Astrocyte (in vitro differentiated cells and primary cell): ENCODE measurements at regions not wholly inside any gene's neighbourhood (a gene's known extent, or its start where the extent isn't known, plus 50 kb on each side); places are given as distances from the start of the nearest gene placed in this dataset.

ENCODE experiments used
- DNase-seq: peaks from one replicate; pipeline ENCODE4 v3.0.0-alpha.2; 2010; ENCODE audit warnings: low read depth
- FAIRE-seq: peaks from 2 replicates; lab custom pipeline; 2011; peaks lifted over from hg19 to GRCh38; lab: Jason Lieb, UNC
- H2AFZ ChIP-seq: 2 replicates; pipeline ENCODE4 v1.6.0; 2012; ENCODE audit warnings: low read depth, low read length, inconsistent platforms
- H3K27ac ChIP-seq: 2 replicates; pipeline ENCODE4 v1.5.1; 2011; ENCODE audit warnings: low read depth, low read length, inconsistent platforms
- H3K27me3 ChIP-seq: 2 replicates; pipeline ENCODE4 v1.6.0; 2011; ENCODE audit warnings: low read length, inconsistent platforms; ENCODE audit not compliant: insufficient read depth
- H3K36me3 ChIP-seq: 2 replicates; pipeline ENCODE4 v1.5.1; 2011; ENCODE audit warnings: low read length, inconsistent platforms; ENCODE audit not compliant: insufficient read depth
- H3K4me1 ChIP-seq: 2 replicates; pipeline ENCODE4 v1.5.1; 2011; ENCODE audit warnings: low read length, inconsistent platforms; ENCODE audit not compliant: insufficient read depth
- H3K4me2 ChIP-seq: 2 replicates; pipeline ENCODE4 v1.6.0; 2012; ENCODE audit warnings: low read length, inconsistent platforms
- H3K4me3 ChIP-seq: 2 replicates; pipeline ENCODE4 v1.5.1; 2011; ENCODE audit warnings: low read depth, mild to moderate bottlenecking, low read length, inconsistent platforms; ENCODE audit not compliant: insufficient read depth
- H3K79me2 ChIP-seq: 2 replicates; pipeline ENCODE4 v1.6.0; 2012; ENCODE audit warnings: mild to moderate bottlenecking, low read length, inconsistent platforms; ENCODE audit not compliant: insufficient read depth
- H3K9ac ChIP-seq: 2 replicates; pipeline ENCODE4 v1.6.0; 2012; ENCODE audit warnings: mild to moderate bottlenecking, low read length, inconsistent platforms
- H3K9me3 ChIP-seq: 2 replicates; pipeline ENCODE4 v1.5.1; 2012; ENCODE audit warnings: low read depth, mild to moderate bottlenecking, low read length, inconsistent platforms; ENCODE audit not compliant: insufficient read depth
- H4K20me1 ChIP-seq: 2 replicates; pipeline ENCODE4 v1.6.0; 2012; ENCODE audit warnings: low read length, inconsistent platforms; ENCODE audit not compliant: insufficient read depth
- H3K27ac Mint-ChIP-seq: one replicate; pipeline ENCODE4 v1.8.0; 2021; ENCODE audit warnings: mild to moderate bottlenecking, mixed read lengths; ENCODE audit not compliant: unreplicated experiment
- H3K27me3 Mint-ChIP-seq: one replicate; pipeline ENCODE4 v1.8.0; 2021; ENCODE audit warnings: low read depth, mixed read lengths; ENCODE audit not compliant: unreplicated experiment
- H3K36me3 Mint-ChIP-seq: one replicate; pipeline ENCODE4 v1.8.0; 2021; ENCODE audit warnings: low read depth, mixed read lengths; ENCODE audit not compliant: unreplicated experiment
- H3K4me1 Mint-ChIP-seq: one replicate; pipeline ENCODE4 v1.8.0; 2021; ENCODE audit warnings: low read depth, mixed read lengths; ENCODE audit not compliant: unreplicated experiment
- H3K4me3 Mint-ChIP-seq: one replicate; pipeline ENCODE4 v1.8.0; 2021; ENCODE audit warnings: mild to moderate bottlenecking, moderate library complexity, mixed read lengths; ENCODE audit not compliant: unreplicated experiment
- H3K9me3 Mint-ChIP-seq: one replicate; pipeline ENCODE4 v1.8.0; 2021; ENCODE audit warnings: mild to moderate bottlenecking, mixed read lengths; ENCODE audit not compliant: unreplicated experiment
- CTCF ChIP-seq: IDR thresholded peaks from 2 replicates; pipeline ENCODE4 v1.5.1; 2011; ENCODE audit warnings: low read depth, mild to moderate bottlenecking, inconsistent platforms, low read length, moderate library complexity; ENCODE audit not compliant: insufficient read depth
- EZH2 ChIP-seq: IDR thresholded peaks from 2 replicates; pipeline ENCODE4 v1.6.1; 2012; ENCODE audit warnings: mild to moderate bottlenecking, low read length, inconsistent platforms; ENCODE audit not compliant: insufficient read depth

- no peaks in the 10 kb centered on the region for H3K4me1 ChIP-seq
- H2AFZ ChIP-seq: no peak overlapping the region
- FAIRE-seq: no peak
- H3K27me3 ChIP-seq: no peaks in the 10 kb centered on the region
- Mint-ChIP-seq H3K36me3 (no peaks in the 10 kb centered on the region), H3K27me3 (peaks cover 9% of the 10 kb centered on the region), H3K9me3 (peaks cover 4% of the 10 kb centered on the region), H3K27ac (no peak overlapping the region), H3K4me1 (no peaks in the 10 kb centered on the region), H3K4me3 (no peak overlapping the region)
- TF ChIP-seq EZH2: no peak
- no peak for TF ChIP-seq CTCF
- H3K27ac ChIP-seq: no peak overlapping the region
- H3K36me3 ChIP-seq: no peaks in the 10 kb centered on the region
- H3K9ac ChIP-seq: no peak overlapping the region
- H3K4me3 ChIP-seq: no peak overlapping the region
- H3K79me2 ChIP-seq: no peaks in the 10 kb centered on the region
- no peaks in the 10 kb centered on the region for H4K20me1 ChIP-seq
- DNase-seq: no peak
- no peak overlapping the region for H3K4me2 ChIP-seq
- no peaks in the 10 kb centered on the region for H3K9me3 ChIP-seq
Measured at GRCh38 chr4:10853196-10853595, 168.6 kb upstream of the CLNK start.

GRCh38 chr4:10841697-10842096 is 157.1 kb upstream of the CLNK start:
- Histone ChIP-seq H3K27ac (no peak overlapping the region), H3K9ac (no peak overlapping the region), H3K4me2 (no peak overlapping the region), H3K4me1 (no peaks in the 10 kb centered on the region), H4K20me1 (no peaks in the 10 kb centered on the region), H3K36me3 (no peaks in the 10 kb centered on the region), H3K9me3 (no peaks in the 10 kb centered on the region), H3K4me3 (no peak overlapping the region), H3K27me3 (no peaks in the 10 kb centered on the region), H2AFZ (no peak overlapping the region), H3K79me2 (no peaks in the 10 kb centered on the region)
- Mint-ChIP-seq H3K9me3 (peaks cover 4% of the 10 kb centered on the region), H3K4me3 (no peak overlapping the region), H3K4me1 (no peaks in the 10 kb centered on the region), H3K27me3 (no peaks in the 10 kb centered on the region), H3K27ac (no peak overlapping the region), H3K36me3 (no peaks in the 10 kb centered on the region)
- no peak for DNase-seq
- TF ChIP-seq EZH2 (no peak), CTCF (no peak)
- FAIRE-seq: no peak

GRCh38 chr4:10837151-10837550 is 152.6 kb upstream of the CLNK start:
- Mint-ChIP-seq H3K4me3 (no peak overlapping the region), H3K27me3 (no peaks in the 10 kb centered on the region), H3K4me1 (no peaks in the 10 kb centered on the region), H3K9me3 (no peaks in the 10 kb centered on the region), H3K36me3 (no peaks in the 10 kb centered on the region), H3K27ac (no peak overlapping the region)
- no peaks in the 10 kb centered on the region for H4K20me1 ChIP-seq
- H3K79me2 ChIP-seq: no peaks in the 10 kb centered on the region
- no peaks in the 10 kb centered on the region for H3K9me3 ChIP-seq
- no peak for FAIRE-seq
- no peak overlapping the region for H3K27ac ChIP-seq
- no peak overlapping the region for H3K4me2 ChIP-seq
- H3K9ac ChIP-seq: no peak overlapping the region
- no peak overlapping the region for H3K4me3 ChIP-seq
- TF ChIP-seq EZH2 (no peak), CTCF (no peak)
- H3K36me3 ChIP-seq: no peaks in the 10 kb centered on the region
- H2AFZ ChIP-seq: no peak overlapping the region
- H3K27me3 ChIP-seq: no peaks in the 10 kb centered on the region
- no peaks in the 10 kb centered on the region for H3K4me1 ChIP-seq
- no peak for DNase-seq
